Lower lobe of right lung (tissue), 2 donors: ENCODE measurements at regions not wholly inside any gene's neighbourhood (a gene's known extent, or its start where the extent isn't known, plus 50 kb on each side); places are given as distances from the start of the nearest gene placed in this dataset.

Experiments
- ATAC-seq, 2 donors: fragments of 200-7000 bp; cut with Tn5 transposase; one replicate each; pipeline ENCODE4 v1.9.1; 2020 to 2022; ENCODE audit warnings: mild to moderate bottlenecking in 2 of 2, moderate library complexity in 2 of 2
- DNase-seq: peaks from one replicate; pipeline ENCODE4 v3.0.0-alpha.2; 2020
- H3K27ac ChIP-seq: fragments of 200-600 bp; one replicate; pipeline ENCODE4 v1.8.0; 2022
- H3K27me3 ChIP-seq: fragments of 200-600 bp; one replicate; pipeline ENCODE4 v1.8.0; 2022; ENCODE audit warnings: low read depth
- H3K36me3 ChIP-seq: fragments of 200-600 bp; one replicate; pipeline ENCODE4 v1.8.0; 2022; ENCODE audit warnings: mild to moderate bottlenecking
- H3K4me1 ChIP-seq: fragments of 200-600 bp; one replicate; pipeline ENCODE4 v1.8.0; 2022
- H3K4me3 ChIP-seq: fragments of 200-600 bp; one replicate; pipeline ENCODE4 v1.8.0; 2022; ENCODE audit warnings: mild to moderate bottlenecking
- H3K9me3 ChIP-seq: fragments of 200-600 bp; one replicate; pipeline ENCODE4 v1.8.0; 2022
- CTCF ChIP-seq: fragments of 200-600 bp; IDR thresholded peaks from one replicate; pipeline ENCODE4 v1.8.0; 2022; ENCODE audit warnings: antibody characterized with exemption, mild to moderate bottlenecking
- intact Hi-C: fragments of 100-400 bp; cut with DNase I; formaldehyde crosslinking; loops from one replicate; pipeline ENCODE4 v1.11.0; 2022
- donor health status: DM: no; HTN: yes; CAD: no; lungs with severe emphysema.

- ATAC-seq: no peak
- intact Hi-C loops: no loop called here
Observed at GRCh38 chr13:53781941-53782340, 753.3 kb downstream of the OLFM4 start.

GRCh38 chr13:53782488-53782961 lies 753.9 kb downstream of the OLFM4 start:
- no peaks in the 10 kb centered on the region for H3K27me3 ChIP-seq
- H3K9me3 ChIP-seq: no peaks in the 10 kb centered on the region
- TF ChIP-seq CTCF: peak; percentile 72
- peak; percentile 35 to 71 for ATAC-seq
- no peak overlapping the region for H3K27ac ChIP-seq
- intact Hi-C loops: no loop called here
- peak overlapping the region; percentile 33 for H3K4me3 ChIP-seq
- no peaks in the 10 kb centered on the region for H3K36me3 ChIP-seq
- DNase-seq: no peak
- no peaks in the 10 kb centered on the region for H3K4me1 ChIP-seq

More at GRCh38 chr13:53781941-53782340, 753.3 kb downstream of the OLFM4 start:
- Histone ChIP-seq H3K4me1 (no peaks in the 10 kb centered on the region), H3K36me3 (no peaks in the 10 kb centered on the region), H3K27ac (no peak overlapping the region), H3K27me3 (no peaks in the 10 kb centered on the region), H3K9me3 (no peaks in the 10 kb centered on the region), H3K4me3 (no peak overlapping the region)
- TF ChIP-seq CTCF: no peak
- DNase-seq: no peak

- TF ChIP-seq CTCF: no peak
- DNase-seq (no peak), ATAC-seq (no peak)
- Histone ChIP-seq H3K27me3 (no peaks in the 10 kb centered on the region), H3K36me3 (no peaks in the 10 kb centered on the region), H3K4me3 (no peak overlapping the region), H3K27ac (no peak overlapping the region), H3K4me1 (no peaks in the 10 kb centered on the region), H3K9me3 (no peaks in the 10 kb centered on the region)
- intact Hi-C loops: no loop called here
Observed at GRCh38 chr13:53783471-53783870, 754.9 kb downstream of the OLFM4 start.

- intact Hi-C loops: no loop called here
- H3K4me3 ChIP-seq: no peak overlapping the region
- no peak overlapping the region for H3K27ac ChIP-seq
- no peaks in the 10 kb centered on the region for H3K9me3 ChIP-seq
- no peak for DNase-seq
- TF ChIP-seq CTCF: no peak
- ATAC-seq: no peak
- no peaks in the 10 kb centered on the region for H3K36me3 ChIP-seq
- no peaks in the 10 kb centered on the region for H3K27me3 ChIP-seq
- H3K4me1 ChIP-seq: no peaks in the 10 kb centered on the region
Observed at GRCh38 chr13:53788286-53788685, 759.7 kb downstream of the OLFM4 start.

GRCh38 chr13:53800011-53800410 lies 771.4 kb downstream of the OLFM4 start:
- DNase-seq (no peak), ATAC-seq (no peak)
- Histone ChIP-seq H3K9me3 (no peaks in the 10 kb centered on the region), H3K27me3 (no peaks in the 10 kb centered on the region), H3K36me3 (no peaks in the 10 kb centered on the region), H3K4me3 (no peak overlapping the region), H3K27ac (no peak overlapping the region), H3K4me1 (no peaks in the 10 kb centered on the region)
- intact Hi-C loops: no loop called here
- no peak for TF ChIP-seq CTCF
